HUDEP-2 (cell line): ENCODE measurements at regions not wholly inside any gene's neighbourhood (a gene's known extent, or its start where the extent isn't known, plus 50 kb on each side); places are given as distances from the start of the nearest gene placed in this dataset.

ENCODE experiments used
- DNase-seq, 76 experiments: peaks; one replicate each; lab custom pipeline; 2025; ENCODE audit not compliant: unreplicated experiment in 76 of 76; lab: John Stamatoyannopoulos, UW

GRCh38 chrX:20397587-20397986 is 130.9 kb upstream of the RPS6KA3 start:
- no peak for DNase-seq

GRCh38 chrX:20394451-20394850 is 127.7 kb upstream of the RPS6KA3 start:
- no peak for DNase-seq

- DNase-seq = no peak
Observed at GRCh38 chrX:20393944-20394343, 127.2 kb upstream of the RPS6KA3 start.

DNA sequence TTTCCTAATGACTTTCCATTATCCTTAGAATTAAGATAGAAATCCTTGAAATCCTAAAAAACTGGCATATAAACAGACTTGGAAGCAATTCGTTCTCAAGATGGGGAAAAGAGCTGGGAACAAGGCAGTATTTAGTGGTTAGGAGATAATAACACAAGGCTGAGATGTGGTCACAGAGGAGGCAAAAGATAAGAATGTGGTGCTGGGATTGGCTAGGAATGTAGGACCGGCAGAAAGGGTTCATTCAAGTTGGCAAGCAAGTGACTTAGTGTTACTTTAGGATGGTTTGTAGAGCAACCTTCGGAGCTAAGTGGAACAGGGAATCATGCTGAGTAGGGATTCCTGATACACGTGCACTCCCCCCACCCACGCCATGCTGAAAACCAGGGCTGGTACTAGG is 121.9 kb upstream of the RPS6KA3 start:
- no peak for DNase-seq

DNA sequence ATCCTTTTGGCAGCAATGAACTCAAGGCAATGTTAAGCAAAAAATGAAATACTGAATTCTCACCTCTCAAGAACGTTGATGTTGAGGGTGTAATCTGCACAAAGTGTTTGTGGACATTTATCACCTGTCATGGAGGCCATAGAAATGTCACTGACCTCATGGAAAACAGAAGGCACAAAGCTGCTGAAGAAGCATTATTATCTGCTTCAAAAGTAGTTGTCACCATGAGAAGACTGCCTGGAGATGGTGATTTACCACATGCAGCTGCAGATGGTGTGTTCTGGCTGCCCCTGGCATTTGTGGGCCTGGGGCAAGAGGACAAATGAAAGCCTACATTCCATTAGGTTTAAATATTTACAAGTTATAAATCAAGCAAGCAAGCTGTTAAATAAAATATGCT is 116.8 kb upstream of the RPS6KA3 start:
- no peak for DNase-seq

- peak in 1 of 76 experiments; percentile 1 for DNase-seq
Observed at GRCh38 chrX:20382518-20383297, 116.0 kb upstream of the RPS6KA3 start.

GRCh38 chrX:20382082-20382481 is 115.4 kb upstream of the RPS6KA3 start:
- no peak for DNase-seq

GRCh38 chrX:20378233-20378920 is 111.7 kb upstream of the RPS6KA3 start:
- DNase-seq = no peak

DNA sequence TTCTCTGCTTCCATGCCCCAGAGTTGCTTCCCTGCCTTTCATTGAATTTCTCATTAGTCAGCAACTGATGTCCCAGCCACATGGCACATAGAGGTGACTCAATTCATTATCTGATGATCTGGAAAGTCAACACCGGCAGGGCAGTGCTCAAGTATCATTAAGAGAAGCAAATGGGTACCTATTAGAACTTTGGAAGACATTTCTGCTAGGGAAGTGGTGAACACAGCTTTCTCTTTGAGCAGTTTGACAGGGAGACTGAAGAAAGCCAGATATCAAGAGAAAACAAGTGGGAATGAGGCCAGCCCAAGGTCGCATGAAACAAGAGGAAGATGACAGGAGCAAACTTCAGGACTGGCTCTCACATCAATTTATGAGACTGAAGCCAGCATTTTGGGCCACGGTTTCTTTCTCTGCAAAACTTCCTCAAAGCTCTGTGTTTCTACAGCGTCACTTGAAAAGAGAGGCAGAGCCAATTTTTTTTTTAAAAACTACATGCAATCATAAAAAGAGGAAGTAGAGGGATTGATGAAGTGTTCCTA is 108.3 kb upstream of the RPS6KA3 start:
- DNase-seq = no peak

DNA sequence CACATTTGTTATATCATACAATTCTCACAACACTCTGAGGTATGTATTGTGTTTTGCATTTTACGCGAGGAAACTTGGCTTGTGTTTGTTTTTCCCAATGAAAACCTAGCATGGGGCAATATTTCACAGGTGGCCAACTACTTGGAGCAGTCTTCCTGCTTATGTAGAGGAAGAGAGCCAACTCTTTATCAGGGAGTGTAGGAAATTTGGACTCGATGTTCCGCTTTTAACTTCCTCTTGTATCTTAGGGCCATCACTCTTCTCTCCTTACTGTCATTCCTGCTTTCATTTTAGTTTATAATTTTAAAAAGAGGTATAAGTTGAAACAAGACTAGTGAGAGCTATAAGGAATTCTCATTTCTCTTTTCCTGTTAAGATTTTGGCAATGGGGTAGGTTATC is 107.7 kb upstream of the RPS6KA3 start:
- no peak for DNase-seq

GRCh38 chrX:20373063-20373462 is 106.4 kb upstream of the RPS6KA3 start:
- DNase-seq = no peak

- DNase-seq = no peak
Observed at GRCh38 chrX:20372533-20372932, 105.8 kb upstream of the RPS6KA3 start.

DNA sequence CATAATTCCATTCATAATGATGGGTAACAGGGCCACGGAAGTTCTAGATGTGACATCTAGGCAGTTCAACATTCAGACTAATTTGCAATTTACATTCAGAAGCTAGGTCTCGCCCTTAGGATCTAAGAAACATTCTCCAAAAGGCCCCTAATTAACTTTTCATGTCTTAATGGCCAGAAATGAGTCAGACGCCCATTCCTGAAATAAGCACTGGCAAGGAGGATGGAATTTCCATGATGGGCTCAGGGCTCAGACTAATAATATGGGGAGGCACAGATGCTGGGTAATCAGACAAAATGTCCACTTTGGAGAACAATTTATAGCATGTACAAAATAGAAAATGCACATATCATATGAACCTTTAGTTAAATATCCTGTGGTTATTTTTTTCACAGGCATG is 102.8 kb upstream of the RPS6KA3 start:
- no peak for DNase-seq

DNA sequence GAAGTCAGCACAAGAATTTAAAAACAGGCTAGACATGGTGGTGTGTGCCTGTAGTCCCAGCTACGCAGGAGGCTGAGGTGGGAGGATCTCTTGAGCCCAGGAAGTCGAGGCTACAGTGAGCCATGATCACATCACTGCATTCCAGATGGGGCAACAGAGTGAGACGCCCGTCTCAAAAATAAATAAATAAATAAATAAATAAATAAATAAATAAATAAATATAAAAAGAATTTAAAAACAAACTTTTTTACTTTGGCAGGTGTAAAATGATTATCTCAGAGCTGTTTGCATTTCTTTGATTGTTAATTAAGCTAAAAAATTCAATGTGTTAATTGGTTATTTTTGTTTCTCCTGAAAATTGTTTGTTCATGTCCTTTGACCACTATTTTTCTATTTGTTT is 97.5 kb upstream of the RPS6KA3 start:
- DNase-seq = no peak

- no peak for DNase-seq
Observed at GRCh38 chrX:20363275-20363674, 96.6 kb upstream of the RPS6KA3 start.

- no peak for DNase-seq
Observed at GRCh38 chrX:20362268-20363267, 95.9 kb upstream of the RPS6KA3 start.

- DNase-seq = no peak
Observed at GRCh38 chrX:20361890-20362262, 95.2 kb upstream of the RPS6KA3 start.

GRCh38 chrX:20361081-20361889 is 94.6 kb upstream of the RPS6KA3 start:
- DNase-seq = no peak

- DNase-seq = no peak
Observed at GRCh38 chrX:20355187-20355586, 88.5 kb upstream of the RPS6KA3 start.

DNA sequence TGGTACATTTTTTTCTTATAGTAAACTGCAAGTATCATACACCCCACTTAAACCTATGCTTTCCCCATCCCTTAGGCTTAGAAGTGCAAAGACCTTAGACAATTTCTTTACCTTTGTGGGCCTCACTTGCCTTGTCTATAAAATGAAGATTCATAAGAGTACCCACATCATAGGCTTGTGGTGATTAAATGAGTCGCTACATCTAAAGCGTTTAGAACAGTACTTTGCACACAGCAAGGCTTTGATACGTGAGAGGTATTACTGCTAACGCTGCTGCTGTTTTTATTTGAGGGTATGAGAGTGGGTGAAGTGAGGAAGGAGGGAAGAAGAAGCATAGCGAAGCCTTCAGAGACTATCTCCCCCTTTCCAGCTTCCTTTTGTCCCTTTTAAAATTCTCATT is 87.8 kb upstream of the RPS6KA3 start:
- no peak for DNase-seq
